GM21576 (cell line): ENCODE measurements at regions not wholly inside any gene's neighbourhood (a gene's known extent, or its start where the extent isn't known, plus 50 kb on each side); places are given as distances from the start of the nearest gene placed in this dataset.
"Not testable (repeated sequence)": the region's sequence is repeated elsewhere in the genome, so short reads cannot be mapped to it uniquely, and the experiment has no call there.

ENCODE experiments used
- ATAC-seq: cut with Tn5 transposase; IDR thresholded peaks from one replicate; pipeline ENCODE4 v1.9.1; 2021; ENCODE audit warnings: mild to moderate bottlenecking, moderate library complexity; ENCODE audit not compliant: unreplicated experiment

GRCh38 chr6:112920994-112921393 lies 573.9 kb downstream of the RFPL4B start:
- no peak for ATAC-seq

DNA sequence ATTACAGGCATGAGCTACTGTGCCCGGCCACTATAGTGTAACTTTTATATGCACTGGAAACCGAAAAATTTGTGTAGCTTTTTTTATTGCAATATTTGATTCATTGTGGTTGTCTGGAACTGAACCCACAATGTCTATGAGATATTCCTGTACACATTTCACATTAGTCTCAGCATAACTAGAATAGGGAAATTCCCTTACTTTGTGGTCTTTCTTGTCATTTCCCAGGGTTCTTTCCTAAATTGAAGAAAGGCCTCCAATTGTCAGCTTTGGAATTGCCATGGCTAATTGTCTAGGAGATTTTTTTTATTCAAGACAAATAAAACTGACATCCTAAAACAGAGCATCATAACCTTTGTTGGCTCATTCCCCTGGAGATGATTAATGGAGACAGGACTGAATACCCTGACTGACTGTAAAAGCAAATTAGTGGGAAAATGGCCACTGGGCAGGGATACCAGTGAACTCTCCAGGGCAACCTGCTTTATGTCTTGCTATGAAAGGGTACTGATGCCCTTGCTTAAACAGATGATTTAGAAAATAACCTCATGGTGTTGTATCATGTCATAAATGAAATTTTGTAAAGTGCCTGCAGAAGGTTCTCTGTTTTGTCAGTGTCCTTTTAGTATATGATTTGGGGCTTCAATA lies 576.9 kb downstream of the RFPL4B start:
- no peak for ATAC-seq

- no peak for ATAC-seq
Observed at GRCh38 chr6:112925702-112926101, 578.6 kb downstream of the RFPL4B start.

GRCh38 chr6:112927641-112928320 lies 580.7 kb downstream of the RFPL4B start:
- no peak for ATAC-seq

GRCh38 chr6:112929641-112930040 lies 582.5 kb downstream of the RFPL4B start:
- ATAC-seq: no peak

GRCh38 chr6:112931832-112932231 lies 584.7 kb downstream of the RFPL4B start:
- ATAC-seq: no peak

GRCh38 chr6:112933947-112934346 lies 586.8 kb downstream of the RFPL4B start:
- no peak for ATAC-seq

- ATAC-seq: no peak
Observed at GRCh38 chr6:112934433-112935327, 587.5 kb downstream of the RFPL4B start.

GRCh38 chr6:112935402-112936078 lies 588.4 kb downstream of the RFPL4B start:
- ATAC-seq: no peak

- ATAC-seq: no peak
Observed at GRCh38 chr6:112936079-112936472, 588.9 kb downstream of the RFPL4B start.

- ATAC-seq: no peak
Observed at GRCh38 chr6:112936504-112936903, 589.4 kb downstream of the RFPL4B start.

- not testable (repeated sequence) for ATAC-seq
Observed at GRCh38 chr6:112937690-112938089, 590.6 kb downstream of the RFPL4B start.

DNA sequence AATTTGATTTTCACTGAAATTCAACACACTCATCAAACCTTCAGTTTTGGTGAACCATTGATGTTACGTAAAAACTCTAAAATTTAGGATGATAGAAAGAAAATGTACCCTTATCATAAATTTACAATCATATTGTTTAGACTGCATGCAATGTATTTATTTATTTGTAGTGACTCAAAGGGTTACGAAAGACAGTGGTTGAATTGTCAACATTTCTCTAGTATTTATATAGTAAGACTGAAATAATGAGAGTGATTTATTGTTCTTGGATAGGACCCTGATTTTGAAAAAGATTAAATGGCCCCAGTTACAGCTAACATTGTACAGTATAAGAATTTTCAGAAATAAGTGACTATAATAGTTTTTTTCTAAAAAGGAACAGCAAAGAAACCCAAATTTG lies 591.5 kb downstream of the RFPL4B start:
- ATAC-seq: no peak

DNA sequence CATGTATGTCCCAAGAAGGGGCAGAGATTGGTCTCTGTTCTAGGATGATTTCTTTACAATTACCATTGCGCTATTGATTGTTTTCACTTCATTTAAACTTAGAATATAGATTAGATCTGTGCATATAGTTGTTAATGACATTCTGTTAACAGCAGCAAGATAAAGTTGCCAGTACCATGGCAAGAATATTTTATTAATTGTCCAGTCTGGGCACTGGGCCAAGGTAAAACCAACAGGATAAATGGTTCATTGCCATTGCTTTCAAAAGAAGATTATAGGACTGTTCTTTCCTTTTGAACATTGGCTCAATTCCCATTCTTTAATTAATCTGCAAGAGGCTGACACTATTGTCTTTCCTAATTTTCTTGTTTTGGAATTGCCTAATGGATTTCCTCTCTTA lies 592.4 kb downstream of the RFPL4B start:
- no peak for ATAC-seq

GRCh38 chr6:112941613-112942012 lies 594.5 kb downstream of the RFPL4B start:
- ATAC-seq: no peak

- no peak for ATAC-seq
Observed at GRCh38 chr6:112946051-112946450, 598.9 kb downstream of the RFPL4B start.

- ATAC-seq: no peak
Observed at GRCh38 chr6:112947507-112947906, 600.4 kb downstream of the RFPL4B start.

DNA sequence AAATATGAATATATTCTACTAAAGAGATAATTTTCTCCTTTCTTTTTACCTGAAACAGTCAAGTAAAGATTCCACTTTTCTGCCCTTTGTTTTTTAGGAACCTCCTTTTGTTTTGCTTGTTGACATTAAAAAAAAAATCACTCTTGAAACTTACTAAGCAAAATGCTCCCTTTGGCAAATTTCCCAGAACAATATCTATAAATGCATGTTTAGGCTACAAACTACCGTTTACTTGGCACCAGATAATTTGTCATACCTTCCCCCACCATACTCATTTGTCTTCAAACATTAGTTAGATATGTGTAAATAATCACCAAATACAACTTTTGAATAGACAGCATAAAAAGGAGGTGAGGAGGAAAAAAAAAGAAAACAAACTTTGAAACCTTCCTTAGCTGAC lies 604.7 kb downstream of the RFPL4B start:
- no peak for ATAC-seq

DNA sequence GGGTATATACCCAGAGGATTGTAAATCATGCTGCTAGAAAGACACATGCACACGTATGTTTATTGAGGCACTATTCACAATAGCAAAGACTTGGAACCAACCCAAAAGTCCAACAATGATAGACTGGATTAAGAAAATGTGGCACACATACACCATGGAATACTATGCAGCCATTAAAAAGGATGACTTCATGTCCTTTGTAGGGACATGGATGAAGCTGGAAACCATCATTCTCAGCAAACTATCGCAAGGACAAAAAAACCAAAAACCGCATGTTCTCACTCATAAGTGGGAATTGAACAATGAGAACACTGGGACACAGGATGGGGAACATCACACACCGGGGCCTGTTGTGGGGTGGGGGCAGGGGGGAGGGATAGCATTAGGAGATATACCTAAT lies 608.6 kb downstream of the RFPL4B start:
- not testable (repeated sequence) for ATAC-seq

- no peak for ATAC-seq
Observed at GRCh38 chr6:112956696-112957535, 609.8 kb downstream of the RFPL4B start.
